ENCODE measurements at regions not wholly inside any gene's neighbourhood (a gene's known extent, or its start where the extent isn't known, plus 50 kb on each side); places are given as distances from the start of the nearest gene placed in this dataset.

GRCh38 chr4:137711502-137711901 is 179.2 kb upstream of the PCDH18 start:
- CTCF ChIA-PET = no interaction called here
- no peak for TF ChIP-seq CTCF (IDR thresholded peaks at IDR 0.05; ENCODE audit: control extremely low read depth, extremely low read depth, low read depth, missing control alignments)
- POLR2A ChIA-PET = no interaction called here
- no peak for DNase-seq (ENCODE audit: extremely low spot score)

GRCh38 chr4:137707626-137708025 is 175.3 kb upstream of the PCDH18 start:
- no peak for TF ChIP-seq CTCF (IDR thresholded peaks at IDR 0.05; ENCODE audit: control extremely low read depth, extremely low read depth, low read depth, missing control alignments)
- CTCF ChIA-PET = no interaction called here
- no peak for DNase-seq (ENCODE audit: extremely low spot score)
- POLR2A ChIA-PET = no interaction called here

GRCh38 chr4:137707102-137707620 is 174.9 kb upstream of the PCDH18 start:
- TF ChIP-seq CTCF (IDR thresholded peaks at IDR 0.05; ENCODE audit: control extremely low read depth, extremely low read depth, low read depth, missing control alignments) = no peak
- ChIA-PET POLR2A (no interaction called here), CTCF (no interaction called here)
- DNase-seq (ENCODE audit: extremely low spot score) = no peak

GRCh38 chr4:137705171-137705783 is 173.0 kb upstream of the PCDH18 start:
- no peak for DNase-seq (ENCODE audit: extremely low spot score)
- CTCF ChIA-PET = no interaction called here
- no peak for TF ChIP-seq CTCF (IDR thresholded peaks at IDR 0.05; ENCODE audit: control extremely low read depth, extremely low read depth, low read depth, missing control alignments)
- POLR2A ChIA-PET = no interaction called here

- ChIA-PET CTCF (no interaction called here), POLR2A (no interaction called here)
- no peak for DNase-seq (ENCODE audit: extremely low spot score)
- TF ChIP-seq CTCF (IDR thresholded peaks at IDR 0.05; ENCODE audit: control extremely low read depth, extremely low read depth, low read depth, missing control alignments) = no peak
These were observed 170.9 kb upstream of the PCDH18 start for GRCh38 chr4:137703195-137703594.

GRCh38 chr4:137702512-137702911 is 170.2 kb upstream of the PCDH18 start:
- ChIA-PET CTCF (no interaction called here), POLR2A (no interaction called here)

More at GRCh38 chr4:137702512-137702911, 170.2 kb upstream of the PCDH18 start:
- DNase-seq (ENCODE audit: extremely low spot score) = no peak
- no peak for TF ChIP-seq CTCF (IDR thresholded peaks at IDR 0.05; ENCODE audit: control extremely low read depth, extremely low read depth, low read depth, missing control alignments)
